HFF-Myc (cell line): ENCODE measurements at regions not wholly inside any gene's neighbourhood (a gene's known extent, or its start where the extent isn't known, plus 50 kb on each side); places are given as distances from the start of the nearest gene placed in this dataset.
"Not testable (repeated sequence)": the region's sequence is repeated elsewhere in the genome, so short reads cannot be mapped to it uniquely, and the experiment has no call there.

Source experiments
- DNase-seq: peaks from one replicate; pipeline ENCODE4 v3.0.0-alpha.2; 2011; ENCODE audit warnings: low read depth; ENCODE audit errors: extremely low read depth
- H3K4me3 ChIP-seq: replicated peaks from 2 replicates; pipeline ENCODE4 v1.5.1; 2011; ENCODE audit warnings: low read depth, mild to moderate bottlenecking, control low read depth, low read length
- TF ChIP-seq, protein P1 (sequence below): IDR thresholded peaks from 2 replicates; pipeline ENCODE4 v1.5.1; 2012; ENCODE audit warnings: mild to moderate bottlenecking, low read depth, low read length, control low read depth; ENCODE audit errors: missing control alignments

DNA sequence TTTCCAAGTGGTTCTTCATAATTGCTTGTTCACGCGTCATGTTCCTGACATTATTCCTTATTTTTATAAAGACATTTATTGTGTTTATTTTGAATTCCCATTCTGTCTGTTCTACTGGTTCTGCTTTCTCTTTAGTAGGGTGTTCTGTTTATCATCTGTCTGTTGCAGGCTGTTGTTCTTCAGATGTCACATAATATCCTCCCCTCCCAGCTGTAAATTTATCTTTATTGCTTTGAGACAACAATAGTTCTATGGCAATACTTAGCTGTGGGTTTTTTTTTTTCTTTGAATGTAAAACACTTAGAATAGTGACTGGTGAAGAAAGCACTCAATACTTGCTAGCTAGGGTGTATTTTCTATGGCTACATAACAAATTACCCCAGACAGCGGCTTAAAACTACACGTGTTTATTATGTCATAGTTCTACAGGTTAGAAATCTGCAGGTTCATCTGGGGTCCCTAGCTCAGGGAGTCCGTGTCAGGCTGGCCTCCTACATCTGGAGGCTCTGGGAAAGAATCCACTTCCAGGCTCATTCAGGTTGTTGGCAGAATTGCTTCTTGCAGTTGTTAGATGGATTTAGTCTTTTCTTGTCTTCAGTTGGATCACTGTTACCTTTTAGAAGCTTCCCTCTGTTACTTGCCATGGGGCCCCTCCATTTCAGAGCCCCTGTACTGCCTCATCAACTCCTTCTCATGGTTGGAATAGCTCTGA is 63.4 kb upstream of the ENPEP start:
- TF ChIP-seq, protein P1, sequence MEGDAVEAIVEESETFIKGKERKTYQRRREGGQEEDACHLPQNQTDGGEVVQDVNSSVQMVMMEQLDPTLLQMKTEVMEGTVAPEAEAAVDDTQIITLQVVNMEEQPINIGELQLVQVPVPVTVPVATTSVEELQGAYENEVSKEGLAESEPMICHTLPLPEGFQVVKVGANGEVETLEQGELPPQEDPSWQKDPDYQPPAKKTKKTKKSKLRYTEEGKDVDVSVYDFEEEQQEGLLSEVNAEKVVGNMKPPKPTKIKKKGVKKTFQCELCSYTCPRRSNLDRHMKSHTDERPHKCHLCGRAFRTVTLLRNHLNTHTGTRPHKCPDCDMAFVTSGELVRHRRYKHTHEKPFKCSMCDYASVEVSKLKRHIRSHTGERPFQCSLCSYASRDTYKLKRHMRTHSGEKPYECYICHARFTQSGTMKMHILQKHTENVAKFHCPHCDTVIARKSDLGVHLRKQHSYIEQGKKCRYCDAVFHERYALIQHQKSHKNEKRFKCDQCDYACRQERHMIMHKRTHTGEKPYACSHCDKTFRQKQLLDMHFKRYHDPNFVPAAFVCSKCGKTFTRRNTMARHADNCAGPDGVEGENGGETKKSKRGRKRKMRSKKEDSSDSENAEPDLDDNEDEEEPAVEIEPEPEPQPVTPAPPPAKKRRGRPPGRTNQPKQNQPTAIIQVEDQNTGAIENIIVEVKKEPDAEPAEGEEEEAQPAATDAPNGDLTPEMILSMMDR, result no peak
- H3K4me3 ChIP-seq, result no peak overlapping the region
- DNase-seq, result no peak

DNA sequence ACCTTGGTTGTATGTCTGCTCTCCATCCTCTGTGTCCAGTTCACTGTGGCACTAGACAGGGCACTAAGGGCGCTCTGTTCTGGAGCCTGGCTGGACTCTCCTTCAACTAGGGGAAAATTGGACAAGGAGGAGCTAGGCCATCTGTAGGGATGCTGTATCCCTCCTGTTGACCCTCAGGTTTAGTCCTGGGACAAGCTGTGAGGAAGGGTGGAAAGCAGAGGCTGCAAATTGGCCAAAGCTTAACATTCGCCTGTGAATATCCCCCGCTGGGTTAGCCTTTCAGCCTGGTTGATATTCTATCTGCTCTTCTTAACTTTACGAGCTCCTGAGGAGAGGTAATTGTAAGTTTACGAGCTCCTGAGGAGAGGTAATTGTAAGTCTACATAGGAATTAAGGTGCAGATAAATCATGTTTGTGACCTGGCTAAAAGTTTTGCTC is 64.4 kb upstream of the ENPEP start:
- no peak overlapping the region for H3K4me3 ChIP-seq
- no peak for DNase-seq
- TF ChIP-seq, protein P1, result no peak

DNA sequence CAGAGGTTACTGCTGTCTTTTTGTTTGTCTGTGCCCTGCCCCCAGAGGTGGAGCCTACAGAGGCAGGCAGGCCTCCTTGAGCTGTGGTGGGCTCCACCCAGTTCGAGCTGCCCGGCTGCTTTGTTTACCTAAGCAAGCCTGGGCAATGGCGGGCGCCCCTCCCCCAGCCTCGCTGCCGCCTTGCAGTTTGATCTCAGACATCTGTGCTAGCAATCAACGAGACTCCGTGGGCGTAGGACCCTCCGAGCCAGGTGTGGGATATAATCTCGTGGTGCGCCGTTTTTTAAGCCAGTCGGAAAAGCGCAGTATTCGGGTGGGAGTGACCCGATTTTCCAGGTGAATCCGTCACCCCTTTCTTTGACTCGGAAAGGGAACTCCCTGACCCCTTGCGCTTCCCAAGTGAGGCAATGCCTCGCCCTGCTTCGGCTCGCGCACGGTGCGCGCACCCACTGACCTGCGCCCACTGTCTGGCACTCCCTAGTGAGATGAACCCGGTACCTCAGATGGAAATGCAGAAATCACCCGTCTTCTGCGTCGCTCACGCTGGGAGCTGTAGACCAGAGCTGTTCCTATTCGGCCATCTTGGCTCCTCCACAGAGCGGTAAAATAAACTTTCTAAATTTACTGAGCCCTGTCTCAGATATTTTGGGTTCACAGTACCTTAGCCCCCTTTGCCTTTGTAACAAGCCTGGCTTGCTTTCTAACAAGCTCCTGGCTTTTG is 64.9 kb upstream of the ENPEP start:
- not testable (repeated sequence) for DNase-seq, H3K4me3 ChIP-seq

DNA sequence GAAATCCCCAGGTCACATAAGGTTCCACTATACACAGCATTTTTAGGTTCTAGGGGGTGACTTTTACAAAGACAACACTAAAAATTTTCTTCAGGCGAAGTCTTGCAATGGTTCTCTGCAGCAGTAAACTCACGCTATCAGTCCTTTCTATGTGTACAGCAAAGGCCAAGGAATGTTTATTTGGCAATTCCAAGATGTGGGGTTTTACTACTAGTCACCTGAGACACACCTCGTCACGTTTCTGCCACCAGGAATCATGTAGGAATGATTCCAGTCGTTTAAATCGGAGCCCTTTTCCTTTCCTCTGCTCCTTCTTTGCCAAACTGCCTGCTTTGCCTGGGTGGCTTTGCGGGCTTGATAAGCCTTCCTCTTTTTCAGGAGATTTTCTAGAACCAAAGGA is 75.9 kb upstream of the ENPEP start:
- no peak overlapping the region for H3K4me3 ChIP-seq
- TF ChIP-seq, protein P1, result no peak
- DNase-seq, result no peak

DNA sequence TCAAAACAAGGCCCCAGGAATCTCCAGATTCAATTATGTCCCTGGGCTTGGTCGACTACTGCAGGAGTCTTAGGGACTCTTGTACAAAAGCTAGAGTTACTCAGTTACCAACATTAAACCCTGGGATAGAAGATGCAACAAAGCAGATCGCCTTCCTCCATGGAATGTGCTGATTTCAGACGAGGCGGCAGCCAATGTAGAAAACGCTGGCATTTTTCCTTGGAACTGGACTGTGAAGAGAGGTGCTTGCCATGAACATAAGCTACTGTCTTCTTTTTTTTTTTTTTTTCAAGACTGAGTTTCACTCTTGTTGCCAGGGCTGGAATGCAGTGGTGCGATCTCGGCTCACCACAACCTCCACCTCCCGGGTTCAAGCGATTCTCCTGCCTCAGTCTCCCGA is 76.9 kb upstream of the ENPEP start:
- H3K4me3 ChIP-seq, DNase-seq: not testable (repeated sequence)

DNA sequence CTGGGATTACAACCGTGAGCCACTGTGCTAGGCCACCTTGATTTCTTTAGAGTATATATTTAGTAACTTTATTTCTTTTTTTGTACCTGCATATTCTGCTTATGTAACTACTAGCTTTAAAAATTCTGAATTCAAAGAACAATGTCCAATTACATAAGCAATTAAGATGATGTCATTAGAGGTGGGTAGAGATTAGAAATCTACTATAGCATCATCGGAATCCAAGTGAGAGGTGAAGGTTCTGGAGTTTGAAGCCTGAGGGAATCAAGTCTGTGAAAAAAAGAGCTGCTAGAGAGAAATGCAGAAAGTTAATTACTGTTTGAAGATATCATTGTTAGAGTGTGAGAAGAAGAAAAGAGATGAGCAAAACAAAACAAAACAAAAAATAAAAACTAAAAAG is 79.0 kb upstream of the ENPEP start:
- no peak overlapping the region for H3K4me3 ChIP-seq
- DNase-seq, result no peak
- TF ChIP-seq, protein P1, result no peak

DNA sequence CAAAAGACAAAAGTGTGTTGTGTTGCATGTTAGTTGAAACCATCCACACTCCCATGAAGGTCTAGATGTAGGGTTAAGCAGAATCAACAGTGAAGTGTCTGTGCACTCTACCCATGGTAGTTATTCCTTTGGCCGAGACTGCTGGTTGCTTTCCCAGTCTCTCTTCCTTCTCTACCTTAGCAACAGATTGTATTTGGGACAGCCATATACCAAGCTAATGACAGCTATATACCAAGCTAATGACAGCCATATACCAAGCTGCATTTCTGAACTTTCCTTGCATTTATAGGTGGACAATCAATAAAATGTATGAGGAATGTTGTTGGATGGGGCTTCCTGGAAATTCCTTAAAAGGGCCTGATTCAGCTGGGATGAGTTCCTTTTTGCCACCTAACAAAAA is 80.5 kb upstream of the ENPEP start:
- no peak for DNase-seq
- no peak overlapping the region for H3K4me3 ChIP-seq
- TF ChIP-seq, protein P1, result no peak

DNA sequence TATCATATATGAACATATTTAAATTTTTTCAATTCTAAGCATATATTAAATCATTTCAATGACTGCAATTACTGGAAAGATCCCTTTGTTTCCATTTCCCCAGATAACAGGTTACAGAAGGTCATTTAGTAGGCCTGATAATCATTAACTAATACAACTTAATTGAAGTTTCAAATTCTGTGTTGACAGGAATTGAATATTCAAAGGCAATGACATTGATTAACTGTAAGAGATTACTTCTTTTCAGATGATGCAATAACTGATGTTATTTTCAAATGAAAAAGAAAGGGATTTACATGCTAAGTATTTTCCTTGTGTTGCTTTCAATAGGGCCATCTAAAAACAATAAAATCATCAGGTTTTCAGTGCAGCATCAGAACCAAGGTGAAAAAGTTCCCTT is 81.1 kb upstream of the ENPEP start:
- TF ChIP-seq, protein P1, result no peak
- H3K4me3 ChIP-seq, result no peak overlapping the region
- no peak for DNase-seq
